ENCODE measurements at regions not wholly inside any gene's neighbourhood (a gene's known extent, or its start where the extent isn't known, plus 50 kb on each side); places are given as distances from the start of the nearest gene placed in this dataset.

- DNase-seq (ENCODE audit: low read depth): peak; percentile 54
Observed at GRCh38 chr7:24341691-24342413, 57.9 kb downstream of the NPY start.

GRCh38 chr7:24343614-24344013 is 59.6 kb downstream of the NPY start:
- no peak for DNase-seq (ENCODE audit: low read depth)

- DNase-seq (ENCODE audit: low read depth): no peak
Observed at GRCh38 chr7:24346129-24346528, 62.1 kb downstream of the NPY start.

- DNase-seq (ENCODE audit: low read depth): no peak
Observed at GRCh38 chr7:24346716-24347115, 62.7 kb downstream of the NPY start.

- no peak for DNase-seq (ENCODE audit: low read depth)
Observed at GRCh38 chr7:24349339-24349738, 65.3 kb downstream of the NPY start.

- no peak for DNase-seq (ENCODE audit: low read depth)
Observed at GRCh38 chr7:24354456-24354855, 70.5 kb downstream of the NPY start.

GRCh38 chr7:24356718-24357386 is 72.9 kb downstream of the NPY start:
- no peak for DNase-seq (ENCODE audit: low read depth)

- no peak for DNase-seq (ENCODE audit: low read depth)
Observed at GRCh38 chr7:24361001-24361400, 77.0 kb downstream of the NPY start.

- DNase-seq (ENCODE audit: low read depth): no peak
Observed at GRCh38 chr7:24365606-24366005, 81.6 kb downstream of the NPY start.

- no peak for DNase-seq (ENCODE audit: low read depth)
Observed at GRCh38 chr7:24366876-24367275, 82.9 kb downstream of the NPY start.

GRCh38 chr7:24368161-24368560 is 84.2 kb downstream of the NPY start:
- peak; percentile 73 for DNase-seq (ENCODE audit: low read depth)

GRCh38 chr7:24370541-24370940 is 86.6 kb downstream of the NPY start:
- DNase-seq (ENCODE audit: low read depth): no peak

- DNase-seq (ENCODE audit: low read depth): no peak
Observed at GRCh38 chr7:24372961-24373955, 89.3 kb downstream of the NPY start.

- DNase-seq (ENCODE audit: low read depth): peak; percentile 91
Observed at GRCh38 chr7:24378871-24379616, 95.1 kb downstream of the NPY start.

- DNase-seq (ENCODE audit: low read depth): peak; percentile 64
Observed at GRCh38 chr7:24381894-24382505, 98.0 kb downstream of the NPY start.

GRCh38 chr7:24383055-24383454 is 99.1 kb downstream of the NPY start:
- no peak for DNase-seq (ENCODE audit: low read depth)

GRCh38 chr7:24384362-24385030 is 100.5 kb downstream of the NPY start:
- DNase-seq (ENCODE audit: low read depth): no peak

GRCh38 chr7:24388212-24388611 is 104.2 kb downstream of the NPY start:
- DNase-seq (ENCODE audit: low read depth): no peak

- no peak for DNase-seq (ENCODE audit: low read depth)
Observed at GRCh38 chr7:24390376-24391157, 106.6 kb downstream of the NPY start.

GRCh38 chr7:24392774-24393173 is 108.8 kb downstream of the NPY start:
- DNase-seq (ENCODE audit: low read depth): no peak

Measured in amniotic epithelial cell (primary cell).